ENCODE measurements at regions not wholly inside any gene's neighbourhood (a gene's known extent, or its start where the extent isn't known, plus 50 kb on each side); places are given as distances from the start of the nearest gene placed in this dataset.

DNA sequence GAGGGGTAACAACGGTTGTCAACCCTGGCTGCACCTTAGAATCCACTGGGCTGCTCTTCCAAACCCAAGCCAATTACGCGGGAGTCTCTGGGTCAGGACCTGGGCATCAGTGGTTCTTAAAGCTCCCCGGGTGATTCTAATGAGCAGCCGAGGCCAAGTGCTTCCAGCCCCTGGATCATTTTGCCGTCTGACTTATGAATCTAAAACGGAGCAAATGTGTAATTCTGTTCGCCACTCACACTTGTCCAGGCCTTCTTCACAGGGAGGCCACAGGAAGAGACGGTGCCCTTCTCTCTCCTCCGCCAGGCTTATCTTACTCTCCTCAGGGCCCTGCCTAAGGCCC, 78.5 kb downstream of the MCFD2 start:
- ATAC-seq = no peak
- no peak overlapping the region for H3K27ac ChIP-seq

GRCh38 chr2:46836295-46837111, 79.1 kb downstream of the MCFD2 start:
- no peak overlapping the region for H3K4me3 ChIP-seq
- no peaks in the 10 kb centered on the region for H3K9me3 ChIP-seq
- H3K36me3 ChIP-seq = no peaks in the 10 kb centered on the region
- H3K27ac ChIP-seq = peak overlapping the region in 1 of 12 donors; percentile 25
- ATAC-seq = peak; percentile 42 to 80 (median 66)
- intact Hi-C loops (cut with DNase I) = no loop called here
- TF ChIP-seq POLR2A (IDR thresholded peaks at IDR 0.05) = no peak
- no peak for TF ChIP-seq CTCF (IDR thresholded peaks at IDR 0.05)
- peak in 1 of 5 donors; percentile 31 for DNase-seq
- WGBS, 4 donors = 66 to 75% (median 68%) methylated on average over 12 of the region's 12 CpGs
- no peaks in the 10 kb centered on the region for H3K27me3 ChIP-seq
- H3K4me1 ChIP-seq = peaks cover 0 to 18% (median 9%) of the 10 kb centered on the region in 12 donors

More for the DNA sequence above, 78.5 kb downstream of the MCFD2 start:
- DNase-seq = no peak
- Histone ChIP-seq H3K9me3 (no peaks in the 10 kb centered on the region), H3K27me3 (no peaks in the 10 kb centered on the region), H3K4me3 (no peak overlapping the region), H3K36me3 (no peaks in the 10 kb centered on the region), H3K4me1 (peaks cover 0 to 18% (median 9%) of the 10 kb centered on the region in 12 donors)
- 93 to 95% (median 94%) methylated on average over 10 of the region's 10 CpGs for WGBS, 4 donors
- intact Hi-C loops (cut with DNase I) = no loop called here
- TF ChIP-seq POLR2A (IDR thresholded peaks at IDR 0.05) = no peak

- H3K4me1 ChIP-seq = peaks cover 0 to 18% (median 9%) of the 10 kb centered on the region in 12 donors
- TF ChIP-seq POLR2A (IDR thresholded peaks at IDR 0.05) = no peak
- no peak for TF ChIP-seq CTCF (IDR thresholded peaks at IDR 0.05)
- H3K27ac ChIP-seq = no peak overlapping the region
- 93 to 95% (median 95%) methylated on average over 6 of the region's 6 CpGs for WGBS, 4 donors
- ATAC-seq = no peak
- no peaks in the 10 kb centered on the region for H3K36me3 ChIP-seq
- intact Hi-C loops (cut with DNase I) = no loop called here
- no peaks in the 10 kb centered on the region for H3K9me3 ChIP-seq
- H3K27me3 ChIP-seq = no peaks in the 10 kb centered on the region
- no peak overlapping the region for H3K4me3 ChIP-seq
- DNase-seq = no peak
Measured at GRCh38 chr2:46835520-46835919, 80.1 kb downstream of the MCFD2 start.

DNA sequence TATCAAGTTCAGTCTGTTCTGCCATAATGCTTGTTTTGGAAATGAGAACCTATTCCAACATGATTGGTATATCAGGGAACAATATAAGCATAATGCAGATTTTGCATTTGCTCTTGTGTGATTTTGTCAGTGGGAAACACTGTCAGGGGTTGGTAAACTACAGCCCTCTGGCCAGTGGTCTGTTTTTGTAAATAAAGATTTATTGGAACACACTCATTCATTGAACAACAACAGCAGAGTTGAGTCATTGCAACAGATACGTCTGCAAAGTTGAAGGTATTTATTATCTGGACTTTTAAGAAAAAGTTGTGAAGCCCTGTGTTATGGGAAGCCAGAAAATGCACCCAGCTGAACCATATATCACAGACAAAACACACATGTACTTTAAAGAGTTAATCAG, 83.1 kb downstream of the MCFD2 start:
- TF ChIP-seq CTCF (IDR thresholded peaks at IDR 0.05) (no peak), POLR2A (IDR thresholded peaks at IDR 0.05) (no peak)
- 86 to 93% (median 88%) methylated on average over 1 of the region's 1 CpG for WGBS, 4 donors
- H3K4me3 ChIP-seq = no peak overlapping the region
- no peak overlapping the region for H3K27ac ChIP-seq
- DNase-seq (no peak), ATAC-seq (no peak)
- no peaks in the 10 kb centered on the region for H3K27me3 ChIP-seq
- H3K4me1 ChIP-seq = peaks cover 0 to 15% (median 9%) of the 10 kb centered on the region in 12 donors
- H3K36me3 ChIP-seq = no peaks in the 10 kb centered on the region
- H3K9me3 ChIP-seq = peaks cover 0 to 8% (median 0%) of the 10 kb centered on the region in 12 donors
- intact Hi-C loops (cut with DNase I) = no loop called here
